Activated T-helper 1 cell treated with anti-CD3 and anti-CD28 coated beads, Interleukin-12 subunit alpha, Interleukin-12 subunit beta, Interleukin-2, Interleukin-4 antibody, amounts not matched to agents 30 ng/mL and 10 ng/mL and 1 ng/mL, durations not matched to agents 14 hours and 24 hours and 36 hours (primary cell): ENCODE measurements at regions not wholly inside any gene's neighbourhood (a gene's known extent, or its start where the extent isn't known, plus 50 kb on each side); places are given as distances from the start of the nearest gene placed in this dataset.
"Not testable (repeated sequence)": the region's sequence is repeated elsewhere in the genome, so short reads cannot be mapped to it uniquely, and the experiment has no call there.

Experiments used
- DNase-seq: peaks from one replicate; pipeline ENCODE4 v3.0.0; 2021; ENCODE audit warnings: low spot score
- H3K27ac Mint-ChIP-seq: one replicate; pipeline ENCODE4 v1.8.0; 2021; ENCODE audit warnings: mild to moderate bottlenecking, mixed read lengths
- H3K27me3 Mint-ChIP-seq: one replicate; pipeline ENCODE4 v1.8.0; 2022; ENCODE audit warnings: mild to moderate bottlenecking, moderate library complexity, mixed read lengths; ENCODE audit not compliant: insufficient read depth
- H3K36me3 Mint-ChIP-seq: one replicate; pipeline ENCODE4 v1.8.0; 2021; ENCODE audit warnings: low read depth, mixed read lengths
- H3K4me1 Mint-ChIP-seq: one replicate; pipeline ENCODE4 v1.8.0; 2021; ENCODE audit warnings: low read depth, mixed read lengths
- H3K4me3 Mint-ChIP-seq: one replicate; pipeline ENCODE4 v1.8.0; 2021; ENCODE audit warnings: mild to moderate bottlenecking, moderate library complexity, mixed read lengths
- H3K9me3 Mint-ChIP-seq: one replicate; pipeline ENCODE4 v1.8.0; 2021; ENCODE audit warnings: mixed read lengths
- intact Hi-C: fragments of 100-400 bp; cut with micrococcal nuclease; formaldehyde crosslinking; loops from one replicate; pipeline ENCODE4 v1.15.1; 2024

- H3K27me3 Mint-ChIP-seq, H3K36me3 Mint-ChIP-seq, DNase-seq, H3K4me1 Mint-ChIP-seq, H3K4me3 Mint-ChIP-seq, H3K27ac Mint-ChIP-seq, H3K9me3 Mint-ChIP-seq, intact Hi-C loops: not testable (repeated sequence)
These were observed 391.9 kb upstream of the FRG2C start for GRCh38 chr3:75272237-75272636.

GRCh38 chr3:75272691-75273090 lies 391.4 kb upstream of the FRG2C start:
- no peak for DNase-seq
- intact Hi-C loops: no loop called here
- Mint-ChIP-seq H3K4me1 (no peaks in the 10 kb centered on the region), H3K27ac (no peak overlapping the region), H3K9me3 (no peaks in the 10 kb centered on the region), H3K36me3 (no peaks in the 10 kb centered on the region), H3K4me3 (no peak overlapping the region), H3K27me3 (no peaks in the 10 kb centered on the region)

GRCh38 chr3:75285531-75286148 lies 378.5 kb upstream of the FRG2C start:
- H3K36me3 Mint-ChIP-seq, H3K9me3 Mint-ChIP-seq, DNase-seq, H3K27me3 Mint-ChIP-seq, H3K4me1 Mint-ChIP-seq, intact Hi-C loops, H3K27ac Mint-ChIP-seq, H3K4me3 Mint-ChIP-seq: not testable (repeated sequence)

DNA sequence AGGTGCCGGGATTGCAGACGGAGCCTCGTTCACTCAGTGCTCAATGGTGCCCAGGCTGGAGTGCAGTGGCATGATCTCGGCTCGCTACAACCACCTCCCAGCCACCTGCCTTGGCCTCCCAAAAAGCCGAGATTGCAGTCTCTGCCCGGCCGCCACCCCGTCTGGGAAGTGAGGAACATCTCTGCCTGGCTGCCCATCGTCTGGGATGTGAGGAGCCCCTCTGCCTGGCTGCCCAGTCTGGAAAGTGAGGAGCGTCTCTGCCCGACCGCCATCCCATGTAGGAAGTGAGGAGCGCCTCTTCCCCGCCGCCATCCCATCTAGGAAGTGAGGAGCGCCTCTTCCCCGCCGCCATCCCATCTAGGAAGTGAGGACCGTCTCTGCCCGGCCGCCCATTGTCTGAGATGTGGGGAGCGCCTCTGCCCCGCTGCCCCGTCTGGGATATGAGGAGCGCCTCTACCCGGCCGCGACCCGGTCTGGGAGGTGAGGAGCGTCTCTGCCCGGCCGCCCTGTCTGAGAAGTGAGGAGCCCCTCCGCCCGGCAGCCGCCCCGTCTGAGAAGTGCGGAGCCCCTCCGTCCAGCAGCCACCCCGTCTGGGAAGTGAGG lies 375.1 kb upstream of the FRG2C start:
- H3K4me1 Mint-ChIP-seq, H3K9me3 Mint-ChIP-seq, H3K27ac Mint-ChIP-seq, DNase-seq, H3K4me3 Mint-ChIP-seq, H3K36me3 Mint-ChIP-seq, H3K27me3 Mint-ChIP-seq, intact Hi-C loops: not testable (repeated sequence)

- H3K27ac Mint-ChIP-seq: no peak overlapping the region
These were observed 370.0 kb upstream of the FRG2C start for GRCh38 chr3:75294124-75294523.

DNA sequence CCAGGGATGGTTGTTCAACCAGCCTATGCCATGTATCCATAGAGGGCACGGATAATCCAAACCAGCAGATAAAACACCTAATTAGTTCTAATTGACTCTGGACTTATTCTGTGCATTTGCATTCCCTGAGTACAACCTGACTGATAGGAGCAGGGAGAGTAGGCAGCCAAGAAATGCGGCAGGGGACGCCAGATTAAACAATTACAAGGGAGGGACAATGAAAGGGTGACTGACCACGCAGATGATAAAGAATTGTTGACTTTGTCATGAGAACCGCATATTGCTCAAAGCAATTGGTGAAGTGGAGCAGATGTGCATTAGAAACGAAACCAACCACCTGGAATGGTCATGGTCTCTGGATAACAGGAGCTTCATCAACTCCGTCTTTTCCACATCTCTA lies 369.1 kb upstream of the FRG2C start:
- Mint-ChIP-seq H3K36me3 (no peaks in the 10 kb centered on the region), H3K4me3 (no peak overlapping the region), H3K9me3 (no peaks in the 10 kb centered on the region), H3K27me3 (peaks cover 2% of the 10 kb centered on the region), H3K27ac (no peak overlapping the region), H3K4me1 (no peaks in the 10 kb centered on the region)
- intact Hi-C loops: loop anchor here (10.0 kb wide), 1 partner anchor 130 kb away; no protein-coding TSS in a partner anchor
- no peak for DNase-seq

More at GRCh38 chr3:75294124-75294523, 370.0 kb upstream of the FRG2C start:
- Mint-ChIP-seq H3K4me1 (no peaks in the 10 kb centered on the region), H3K36me3 (no peaks in the 10 kb centered on the region), H3K27me3 (peaks cover 2% of the 10 kb centered on the region), H3K9me3 (no peaks in the 10 kb centered on the region), H3K4me3 (no peak overlapping the region)
- no peak for DNase-seq
- intact Hi-C loops: loop anchor here (10.0 kb wide), 1 partner anchor 131 kb away; no protein-coding TSS in a partner anchor

- Mint-ChIP-seq H3K27me3 (peaks cover 2% of the 10 kb centered on the region), H3K9me3 (no peaks in the 10 kb centered on the region), H3K4me1 (no peaks in the 10 kb centered on the region), H3K27ac (no peak overlapping the region), H3K36me3 (no peaks in the 10 kb centered on the region), H3K4me3 (no peak overlapping the region)
- intact Hi-C loops: loop anchor here (10.0 kb wide), 1 partner anchor 128 kb away; no protein-coding TSS in a partner anchor
- no peak for DNase-seq
These were observed 367.3 kb upstream of the FRG2C start for GRCh38 chr3:75296858-75297257.

GRCh38 chr3:75300606-75301005 lies 363.5 kb upstream of the FRG2C start:
- H3K27ac Mint-ChIP-seq: no peak overlapping the region
- intact Hi-C loops: no loop called here

GRCh38 chr3:75301050-75301449 lies 363.1 kb upstream of the FRG2C start:
- H3K4me1 Mint-ChIP-seq, H3K27ac Mint-ChIP-seq, intact Hi-C loops, DNase-seq, H3K27me3 Mint-ChIP-seq, H3K4me3 Mint-ChIP-seq, H3K9me3 Mint-ChIP-seq, H3K36me3 Mint-ChIP-seq: not testable (repeated sequence)

More at GRCh38 chr3:75300606-75301005, 363.5 kb upstream of the FRG2C start:
- DNase-seq: no peak
- H3K4me1 Mint-ChIP-seq: no peaks in the 10 kb centered on the region
- no peak overlapping the region for H3K4me3 Mint-ChIP-seq
- H3K36me3 Mint-ChIP-seq: no peaks in the 10 kb centered on the region
- no peaks in the 10 kb centered on the region for H3K9me3 Mint-ChIP-seq
- H3K27me3 Mint-ChIP-seq: no peaks in the 10 kb centered on the region

DNA sequence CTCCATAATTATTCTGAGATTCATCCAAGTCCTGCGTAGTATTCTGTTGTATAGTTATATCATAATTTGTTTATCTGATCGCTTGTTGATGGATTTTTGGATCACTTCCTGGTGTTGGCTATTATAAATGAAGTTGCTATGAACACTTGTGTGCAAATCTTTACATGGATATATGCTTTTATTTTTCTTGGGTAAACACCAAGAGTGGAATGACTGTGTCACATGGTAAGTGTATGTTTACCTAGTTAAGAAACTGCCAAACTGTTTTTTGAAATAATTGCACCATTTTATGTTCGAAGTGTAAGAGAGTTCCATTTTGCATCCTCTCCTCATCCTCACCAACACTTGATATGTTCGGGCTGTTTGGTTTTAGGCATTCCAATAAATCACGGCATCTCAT lies 360.4 kb upstream of the FRG2C start:
- intact Hi-C loops: no loop called here
- DNase-seq: no peak
- Mint-ChIP-seq H3K9me3 (no peaks in the 10 kb centered on the region), H3K4me1 (no peaks in the 10 kb centered on the region), H3K4me3 (no peak overlapping the region), H3K27ac (no peak overlapping the region), H3K36me3 (no peaks in the 10 kb centered on the region), H3K27me3 (no peaks in the 10 kb centered on the region)

- intact Hi-C loops: no loop called here
- Mint-ChIP-seq H3K4me3 (no peak overlapping the region), H3K9me3 (no peaks in the 10 kb centered on the region), H3K27me3 (no peaks in the 10 kb centered on the region), H3K27ac (no peak overlapping the region), H3K4me1 (no peaks in the 10 kb centered on the region), H3K36me3 (no peaks in the 10 kb centered on the region)
- no peak for DNase-seq
These were observed 358.2 kb upstream of the FRG2C start for GRCh38 chr3:75305901-75306300.

DNA sequence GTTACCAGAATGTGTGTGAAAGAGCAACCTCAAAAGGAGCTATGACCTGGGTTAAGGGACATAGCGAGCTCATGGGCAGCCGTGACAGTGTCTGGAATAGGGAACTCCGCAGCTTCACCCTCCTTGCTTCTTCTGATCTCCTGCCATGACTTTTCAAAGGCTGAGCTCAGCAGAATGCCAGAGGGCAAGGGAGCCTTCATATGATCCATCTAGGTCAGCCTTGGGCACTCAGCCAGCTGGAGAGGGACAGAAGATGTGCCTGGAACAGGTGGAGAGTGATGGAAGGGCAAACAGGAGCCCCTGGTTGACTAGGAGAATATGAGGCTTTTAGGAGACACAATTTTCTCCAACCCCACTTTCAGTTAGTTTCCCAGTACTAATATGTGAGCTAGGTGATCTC lies 352.8 kb upstream of the FRG2C start:
- intact Hi-C loops, H3K27me3 Mint-ChIP-seq, H3K4me1 Mint-ChIP-seq, H3K36me3 Mint-ChIP-seq, H3K27ac Mint-ChIP-seq, H3K9me3 Mint-ChIP-seq, DNase-seq, H3K4me3 Mint-ChIP-seq: not testable (repeated sequence)

GRCh38 chr3:75312469-75312868 lies 351.7 kb upstream of the FRG2C start:
- H3K27ac Mint-ChIP-seq, H3K27me3 Mint-ChIP-seq, intact Hi-C loops, H3K9me3 Mint-ChIP-seq, DNase-seq, H3K4me1 Mint-ChIP-seq, H3K36me3 Mint-ChIP-seq, H3K4me3 Mint-ChIP-seq: not testable (repeated sequence)

DNA sequence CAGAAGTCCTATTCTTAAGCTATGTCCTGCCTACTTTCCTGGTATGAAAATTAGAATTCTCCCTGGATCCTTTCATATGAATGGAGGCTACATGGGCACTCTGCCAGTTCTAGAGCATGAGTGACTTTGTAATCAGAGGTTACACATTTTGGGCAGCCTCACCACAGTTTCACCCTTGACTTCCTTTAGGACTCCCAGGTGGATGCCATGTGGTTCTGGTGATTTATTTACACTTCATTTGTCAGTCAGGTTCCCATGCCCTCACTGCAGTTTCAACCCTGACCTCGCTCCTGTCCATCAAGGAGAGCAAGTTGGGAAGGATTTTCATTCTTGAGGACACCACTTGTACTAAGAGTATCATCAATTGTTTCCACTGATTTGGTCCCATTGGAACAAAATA lies 344.4 kb upstream of the FRG2C start:
- H3K27ac Mint-ChIP-seq, H3K4me3 Mint-ChIP-seq, intact Hi-C loops, H3K9me3 Mint-ChIP-seq, H3K36me3 Mint-ChIP-seq, H3K4me1 Mint-ChIP-seq, H3K27me3 Mint-ChIP-seq, DNase-seq: not testable (repeated sequence)
